ENCODE measurements at regions not wholly inside any gene's neighbourhood (a gene's known extent, or its start where the extent isn't known, plus 50 kb on each side); places are given as distances from the start of the nearest gene placed in this dataset.

DNA sequence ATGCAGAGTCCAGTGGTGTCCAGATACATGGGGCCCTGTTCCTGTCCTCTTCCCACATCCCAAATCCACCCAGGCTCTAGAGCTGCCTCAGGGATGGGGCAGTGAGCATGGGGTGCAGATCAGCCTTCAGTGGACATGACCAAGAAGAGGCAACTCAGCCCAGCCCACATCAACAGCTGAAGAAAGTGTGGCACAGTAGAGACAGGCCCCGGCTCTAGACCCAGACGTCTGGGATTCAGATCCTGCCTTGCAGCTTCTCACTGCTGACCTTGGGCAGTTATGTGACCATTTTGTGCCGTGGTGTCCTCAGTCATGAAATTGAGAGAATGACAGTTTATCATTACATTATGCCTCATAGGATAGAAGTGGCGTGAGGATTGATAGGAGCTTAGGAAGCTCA is 54.6 kb upstream of the CST7 start:
- no TSS peak for BruUV-seq (replicated peaks)
- Histone ChIP-seq H3K27ac (ENCODE audit: insufficient read depth, low read length) (no peak overlapping the region), H2AK9ac (replicated peaks; ENCODE audit: low read depth, low read length, poor library complexity) (no peak overlapping the region), H3K9me3 (ENCODE audit: control insufficient read depth, insufficient read depth, low read length) (no peaks in the 10 kb centered on the region; the same call in 1 of the 2 replicates), H3K9me1 (ENCODE audit: insufficient read depth, low read length) (no peaks in the 10 kb centered on the region), H3K14ac (replicated peaks; ENCODE audit: low read depth, low read length) (no peak overlapping the region), H2BK15ac (ENCODE audit: low read depth, low read length) (no peak overlapping the region), H2AK5ac (ENCODE audit: low read depth, low read length) (no peak overlapping the region), H3K27me3 (ENCODE audit: control insufficient read depth, insufficient read depth, low read length) (no peaks in the 10 kb centered on the region), H3K79me1 (ENCODE audit: low read depth in 1 of 2, low read length in 2 of 2) (no peaks in the 10 kb centered on the region), H4K8ac (ENCODE audit: low read depth in 2 of 2, low read length in 2 of 2) (no peak overlapping the region), H4K91ac (ENCODE audit: insufficient read depth, low read depth, low read length) (no peak overlapping the region), H3K4me2 (ENCODE audit: low read depth, low read length) (no peak overlapping the region), H3K36me3 (ENCODE audit: control insufficient read depth, insufficient read depth, low read length) (no peaks in the 10 kb centered on the region), H3K4me3 (ENCODE audit: insufficient read depth, low read depth, low read length) (no peak overlapping the region), H2BK20ac (ENCODE audit: low read depth, low read length) (no peak overlapping the region), H2BK120ac (ENCODE audit: low read depth, low read length) (no peak overlapping the region), H3K18ac (ENCODE audit: low read depth, low read length) (no peak overlapping the region), H4K5ac (ENCODE audit: low read depth, low read length) (no peak overlapping the region), H3K4ac (ENCODE audit: low read depth, low read length) (no peak overlapping the region), H3K9ac (ENCODE audit: low read depth, low read length) (no peak overlapping the region), H4K20me1 (ENCODE audit: insufficient read depth, low read length) (no peaks in the 10 kb centered on the region), H3K4me1 (ENCODE audit: control insufficient read depth, insufficient read depth, low read length) (no peaks in the 10 kb centered on the region), H3K56ac (ENCODE audit: extremely low read depth, insufficient read depth, low read length) (no peak overlapping the region), H2BK5ac (ENCODE audit: low read depth, low read length, poor library complexity, severe bottlenecking) (no peak overlapping the region), H3K23ac (ENCODE audit: low read depth, low read length) (no peak overlapping the region), H2AFZ (replicated peaks; ENCODE audit: low read length, poor library complexity) (no peak overlapping the region)
- ChIA-PET CTCF (no interaction called here), POLR2A (ENCODE audit: unreplicated experiment) (no interaction called here)
- TF ChIP-seq RCOR1 (IDR thresholded peaks at IDR 0.05; ENCODE audit: insufficient replicate concordance, low read length) = no peak
- no peak for TF ChIP-seq SMC3 (IDR thresholded peaks at IDR 0.05; ENCODE audit: low read depth, low read length)
- TF ChIP-seq RAD21 (IDR thresholded peaks at IDR 0.05; ENCODE audit: low read length) = no peak
- no peak for TF ChIP-seq MAFK (IDR thresholded peaks at IDR 0.05; ENCODE audit: low read depth, low read length)
- no peak for TF ChIP-seq NFE2L2 (IDR thresholded peaks at IDR 0.05; ENCODE audit: low read depth, low read length)
- TF ChIP-seq, protein P1, sequence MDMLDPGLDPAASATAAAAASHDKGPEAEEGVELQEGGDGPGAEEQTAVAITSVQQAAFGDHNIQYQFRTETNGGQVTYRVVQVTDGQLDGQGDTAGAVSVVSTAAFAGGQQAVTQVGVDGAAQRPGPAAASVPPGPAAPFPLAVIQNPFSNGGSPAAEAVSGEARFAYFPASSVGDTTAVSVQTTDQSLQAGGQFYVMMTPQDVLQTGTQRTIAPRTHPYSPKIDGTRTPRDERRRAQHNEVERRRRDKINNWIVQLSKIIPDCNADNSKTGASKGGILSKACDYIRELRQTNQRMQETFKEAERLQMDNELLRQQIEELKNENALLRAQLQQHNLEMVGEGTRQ (IDR thresholded peaks at IDR 0.05; ENCODE audit: low read depth, low read length) = no peak
- no peak for TF ChIP-seq RFX5 (IDR thresholded peaks at IDR 0.05; ENCODE audit: low read depth, low read length)
- TF ChIP-seq CHD1 (IDR thresholded peaks at IDR 0.05; ENCODE audit: low read depth, low read length) = no peak
- no peak for TF ChIP-seq BHLHE40 (IDR thresholded peaks at IDR 0.05; ENCODE audit: low read depth, low read length)
- no peak for TF ChIP-seq MAZ (IDR thresholded peaks at IDR 0.05; ENCODE audit: borderline replicate concordance, low read depth, low read length)
- TF ChIP-seq, protein P2, sequence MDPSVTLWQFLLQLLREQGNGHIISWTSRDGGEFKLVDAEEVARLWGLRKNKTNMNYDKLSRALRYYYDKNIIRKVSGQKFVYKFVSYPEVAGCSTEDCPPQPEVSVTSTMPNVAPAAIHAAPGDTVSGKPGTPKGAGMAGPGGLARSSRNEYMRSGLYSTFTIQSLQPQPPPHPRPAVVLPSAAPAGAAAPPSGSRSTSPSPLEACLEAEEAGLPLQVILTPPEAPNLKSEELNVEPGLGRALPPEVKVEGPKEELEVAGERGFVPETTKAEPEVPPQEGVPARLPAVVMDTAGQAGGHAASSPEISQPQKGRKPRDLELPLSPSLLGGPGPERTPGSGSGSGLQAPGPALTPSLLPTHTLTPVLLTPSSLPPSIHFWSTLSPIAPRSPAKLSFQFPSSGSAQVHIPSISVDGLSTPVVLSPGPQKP (IDR thresholded peaks at IDR 0.05; ENCODE audit: borderline replicate concordance, low read depth, low read length) = no peak
- no peak for DNase-seq
- dilution Hi-C loops (cut with HindIII; ENCODE audit: low sequenced_read_pairs, unreplicated experiment) (no loop called here), intact Hi-C loops (cut with micrococcal nuclease) (no loop called here), in situ Hi-C loops (cut with MboI; ENCODE audit: low sequenced_read_pairs) (no loop called here)
- WGBS, 2 experiments (ENCODE audit: extremely low coverage in 2 of 2, insufficient read length in 1 of 2) = no CpG with 5 or more reads among the region's 4 CpGs
- ATAC-seq (ENCODE audit: low read depth) = no peak
